GM19025 (cell line): ENCODE measurements at regions not wholly inside any gene's neighbourhood (a gene's known extent, or its start where the extent isn't known, plus 50 kb on each side); places are given as distances from the start of the nearest gene placed in this dataset.

Experiments used
- ATAC-seq: cut with Tn5 transposase; IDR thresholded peaks from one replicate; pipeline ENCODE4 v1.9.1; 2021; ENCODE audit warnings: mild to moderate bottlenecking, low read depth, moderate library complexity; ENCODE audit not compliant: unreplicated experiment

DNA sequence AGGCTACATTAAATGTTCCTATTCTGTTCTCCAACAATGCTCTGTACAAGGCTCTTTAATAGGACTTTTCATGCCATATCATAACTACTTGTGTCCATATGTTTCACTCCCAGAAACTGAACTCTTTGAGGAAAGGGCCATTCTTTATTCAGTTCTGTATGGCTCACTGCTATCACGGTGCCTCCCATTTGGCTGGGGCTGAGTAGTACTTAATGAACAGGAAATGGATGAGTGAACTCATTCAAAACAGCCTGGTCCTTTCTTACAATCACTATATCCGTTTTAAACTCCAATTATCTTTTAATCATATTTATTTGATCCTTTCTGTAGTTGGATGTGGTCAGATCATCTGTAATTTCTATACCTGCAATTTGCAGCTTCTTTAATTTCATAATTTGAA is 410.6 kb downstream of the TBC1D4 start:
- no peak for ATAC-seq

DNA sequence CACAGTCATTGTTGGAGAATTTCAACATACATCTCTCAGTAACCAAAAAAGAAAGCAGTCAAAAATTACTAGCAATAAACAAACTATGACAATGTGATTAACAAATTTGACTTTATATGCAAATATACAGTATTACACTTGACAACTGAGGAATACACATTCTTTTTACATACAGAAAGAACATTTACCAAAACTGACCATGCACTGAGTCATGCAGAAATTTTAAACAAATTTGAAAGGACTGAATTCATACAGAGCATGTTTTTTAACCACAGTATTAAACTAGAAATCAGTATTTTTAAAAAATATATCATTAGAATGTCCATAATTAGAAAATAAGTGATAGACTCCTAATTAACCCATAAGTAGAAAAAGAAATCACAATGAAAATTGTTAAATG is 420.1 kb downstream of the TBC1D4 start:
- ATAC-seq: no peak

GRCh38 chr13:75055296-75055695 is 426.7 kb downstream of the TBC1D4 start:
- no peak for ATAC-seq

GRCh38 chr13:75052616-75053015 is 429.4 kb downstream of the TBC1D4 start:
- ATAC-seq: no peak

- ATAC-seq: no peak
Measured at GRCh38 chr13:75050419-75051046, 431.4 kb downstream of the TBC1D4 start.

DNA sequence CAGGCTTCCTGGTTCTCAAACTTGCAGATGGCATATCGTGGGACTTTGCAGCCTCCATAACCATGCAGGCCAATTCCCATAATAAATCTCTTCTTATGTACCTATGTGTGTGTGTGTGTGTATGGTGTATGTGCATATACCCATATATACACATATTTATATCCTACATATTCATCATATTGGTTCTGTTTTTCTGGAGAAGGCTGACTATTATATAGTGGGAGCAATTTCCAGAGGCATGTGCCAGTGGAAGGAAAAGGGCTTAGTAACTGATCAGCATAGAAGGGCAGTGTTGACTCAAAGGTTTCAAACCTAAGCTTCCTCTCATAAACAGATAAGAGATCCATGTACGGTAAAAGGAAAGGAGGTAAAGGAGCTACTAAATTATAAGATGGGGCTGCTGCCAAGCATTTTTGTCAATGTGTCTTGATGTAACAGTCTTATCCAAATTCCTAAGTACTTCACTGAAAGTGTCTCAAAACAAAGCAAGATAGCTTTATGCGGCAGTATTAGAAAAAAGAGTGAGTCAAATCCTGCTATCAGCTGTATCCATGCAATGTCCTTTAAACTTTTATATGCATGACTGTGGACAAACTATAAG is 432.1 kb downstream of the TBC1D4 start:
- ATAC-seq: no peak

DNA sequence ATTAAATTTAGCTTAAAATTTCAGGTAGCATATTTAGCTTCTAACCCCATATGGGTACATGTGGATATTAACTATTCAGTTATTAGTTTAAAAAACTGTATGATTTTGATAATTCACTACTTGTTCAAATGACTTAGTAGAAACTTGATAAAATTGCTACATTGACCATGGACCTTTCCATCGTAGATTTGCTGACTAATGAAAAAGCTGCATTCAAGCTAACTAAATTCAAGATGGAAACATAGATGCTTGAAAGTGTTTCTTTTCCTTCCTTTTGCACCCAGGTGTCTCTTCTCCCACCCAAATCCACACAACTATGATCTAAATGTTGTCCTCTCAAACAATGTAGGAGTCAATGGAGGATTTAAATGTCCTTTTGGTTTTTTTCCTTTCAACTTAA is 439.2 kb downstream of the TBC1D4 start:
- ATAC-seq: no peak

- no peak for ATAC-seq
Measured at GRCh38 chr13:75038393-75039113, 443.4 kb downstream of the TBC1D4 start.

DNA sequence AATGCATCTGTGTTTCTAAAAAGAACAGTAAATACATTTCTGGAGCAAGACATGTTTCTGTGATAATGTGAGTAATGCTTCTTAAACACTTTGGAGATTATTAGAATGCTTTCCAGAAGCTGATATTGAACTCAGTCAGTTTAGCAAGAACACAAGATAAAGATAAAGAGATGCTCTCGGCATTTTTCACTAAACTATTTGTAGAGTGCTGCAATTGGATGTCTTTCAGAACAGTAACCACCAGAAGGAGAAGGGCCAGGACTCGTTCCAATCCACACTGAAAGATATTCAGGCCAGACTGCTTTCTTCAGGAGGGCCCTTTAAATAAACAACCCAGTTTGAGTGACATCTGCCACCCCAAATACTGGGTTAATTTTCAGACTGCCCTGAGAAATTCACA is 456.0 kb downstream of the TBC1D4 start:
- no peak for ATAC-seq

DNA sequence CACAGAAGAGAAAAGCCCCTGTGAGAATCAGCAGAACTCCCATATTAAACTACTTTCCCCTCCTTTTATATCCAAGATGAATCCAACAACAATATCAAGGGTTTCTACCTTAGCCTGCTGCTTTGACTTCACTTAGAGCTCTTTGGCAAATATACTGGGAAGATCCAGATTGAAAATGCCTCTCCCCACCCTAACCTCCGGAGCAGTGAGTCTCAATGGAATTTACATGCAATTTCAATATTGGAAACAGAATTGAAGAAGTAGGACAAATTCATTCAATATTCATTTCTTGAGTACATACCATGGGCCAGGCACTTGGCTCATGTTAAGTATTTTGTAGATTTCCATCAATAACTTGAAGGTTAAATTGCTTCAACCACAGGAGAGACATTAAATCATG is 457.4 kb downstream of the TBC1D4 start:
- no peak for ATAC-seq

DNA sequence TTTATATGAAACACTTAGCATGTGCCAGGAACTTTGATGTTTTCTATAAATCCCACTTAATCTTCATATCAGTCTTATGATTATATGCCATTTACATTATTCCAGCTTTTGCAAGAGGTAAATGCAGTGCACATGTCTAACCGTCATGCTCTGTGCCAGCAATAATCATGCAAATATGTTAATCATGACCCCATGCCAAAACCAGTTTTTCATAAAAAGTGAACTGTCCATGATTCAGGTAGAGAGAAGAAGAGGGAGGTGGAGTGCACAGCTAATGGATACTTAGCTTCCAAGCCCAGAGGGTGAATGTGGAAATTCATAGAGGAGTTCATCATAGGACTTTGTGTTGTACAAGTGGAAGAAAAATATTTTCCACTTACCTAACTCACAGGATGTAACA is 458.4 kb downstream of the TBC1D4 start:
- ATAC-seq: no peak

GRCh38 chr13:75021151-75021550 is 460.8 kb downstream of the TBC1D4 start:
- ATAC-seq: no peak

DNA sequence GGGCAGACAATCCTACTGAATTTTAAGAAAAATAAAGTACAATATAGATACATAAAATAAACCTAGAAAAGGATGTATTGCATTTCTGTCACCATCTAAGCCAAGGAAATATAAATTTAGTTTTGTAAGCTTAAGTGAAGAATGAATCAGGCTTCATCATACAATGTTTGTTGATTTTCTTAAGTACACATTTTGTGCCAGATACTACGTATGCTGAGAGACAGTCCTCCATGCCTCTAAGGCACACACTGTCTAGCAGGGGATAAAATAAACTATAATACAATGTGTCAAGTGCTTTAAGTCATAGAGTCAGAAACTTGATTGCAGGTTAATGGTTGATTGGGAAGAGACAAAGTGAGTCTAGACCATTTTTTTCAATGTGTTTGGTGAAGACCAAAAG is 465.7 kb downstream of the TBC1D4 start:
- no peak for ATAC-seq

- ATAC-seq: no peak
Measured at GRCh38 chr13:75013818-75014217, 468.2 kb downstream of the TBC1D4 start.

- ATAC-seq: no peak
Measured at GRCh38 chr13:75010941-75011340, 471.0 kb downstream of the TBC1D4 start.

- no peak for ATAC-seq
Measured at GRCh38 chr13:75008926-75009325, 473.0 kb downstream of the TBC1D4 start.

DNA sequence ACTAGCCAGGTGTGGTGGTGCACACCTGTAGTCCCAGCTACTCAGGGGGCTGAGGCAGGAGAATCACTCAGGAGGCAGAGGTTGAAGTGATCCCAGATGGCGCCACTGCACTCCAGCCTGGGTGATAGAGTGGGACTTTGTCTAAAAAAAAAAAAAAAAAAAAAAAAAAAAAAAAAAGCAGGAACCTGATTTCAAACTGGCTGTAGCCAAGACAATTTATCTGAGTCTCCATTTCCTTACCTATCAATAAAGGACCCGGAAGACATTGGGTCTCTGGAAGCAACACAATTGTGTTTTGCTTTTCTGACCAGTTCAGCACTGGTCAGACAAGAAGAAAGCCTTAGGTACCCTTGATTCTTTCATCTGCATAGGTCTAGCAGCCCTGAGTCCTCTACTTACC is 491.0 kb downstream of the TBC1D4 start:
- ATAC-seq: no peak

GRCh38 chr13:74987124-74987690 is 494.8 kb downstream of the TBC1D4 start:
- ATAC-seq: no peak

- no peak for ATAC-seq
Measured at GRCh38 chr13:74986609-74987008, 495.4 kb downstream of the TBC1D4 start.

- ATAC-seq: no peak
Measured at GRCh38 chr13:74979703-74980102, 502.3 kb downstream of the TBC1D4 start.

DNA sequence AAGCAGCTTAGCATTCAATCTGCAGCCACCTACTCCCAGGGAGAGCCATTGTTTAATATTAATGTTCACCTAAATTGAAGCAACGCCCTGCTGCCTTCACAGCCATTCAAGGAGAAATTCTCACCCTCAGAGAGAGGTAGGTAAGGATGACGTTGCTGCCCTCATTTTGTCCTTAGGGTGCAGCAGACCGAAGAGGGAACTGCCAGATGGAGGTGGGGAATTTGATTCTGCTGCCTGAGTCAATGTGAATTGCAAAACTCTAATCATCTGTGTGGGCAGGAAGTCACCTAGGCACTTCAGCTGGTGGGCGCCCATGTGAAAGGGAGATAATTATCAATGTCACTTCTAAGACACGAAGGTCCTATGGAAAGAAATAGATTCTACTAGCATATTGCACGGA is 503.4 kb downstream of the TBC1D4 start:
- no peak for ATAC-seq

DNA sequence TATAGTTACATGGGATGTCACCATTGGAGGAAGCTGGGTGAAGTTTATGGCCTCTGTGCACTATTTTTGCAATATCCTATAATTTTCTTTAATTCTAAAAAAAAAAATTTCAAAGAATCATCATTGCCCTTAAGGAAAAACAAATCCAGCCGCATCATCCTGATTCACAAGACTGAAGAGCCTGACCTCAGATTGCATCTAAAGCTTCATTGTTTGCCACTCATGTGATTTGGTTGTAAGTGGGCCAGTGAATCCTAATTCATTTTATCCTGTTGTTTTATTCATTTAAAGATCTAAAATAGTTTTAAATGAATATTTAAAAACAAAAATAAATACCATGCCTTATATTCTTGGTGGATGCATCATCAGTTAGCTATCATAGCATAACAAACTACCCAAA is 504.5 kb downstream of the TBC1D4 start:
- no peak for ATAC-seq
